ENCODE measurements at regions not wholly inside any gene's neighbourhood (a gene's known extent, or its start where the extent isn't known, plus 50 kb on each side); places are given as distances from the start of the nearest gene placed in this dataset.

- no peak overlapping the region for H3K4me3 ChIP-seq (ENCODE audit: low read depth in 1 of 2, low read length in 2 of 2)
- H3K4me1 ChIP-seq (ENCODE audit: control insufficient read depth in 1 of 2, insufficient read depth in 2 of 2, low read length in 2 of 2) = no peaks in the 10 kb centered on the region
- no peak overlapping the region for H3K9ac ChIP-seq (ENCODE audit: low read depth in 1 of 2, low read length in 2 of 2)
- H3K27ac ChIP-seq (ENCODE audit: low read depth, low read length) = no peak overlapping the region
- no peaks in the 10 kb centered on the region for H3K27me3 ChIP-seq (ENCODE audit: control insufficient read depth in 1 of 2, insufficient read depth in 2 of 2, low read length in 2 of 2)
- no peaks in the 10 kb centered on the region for H3K36me3 ChIP-seq (ENCODE audit: control insufficient read depth in 1 of 2, insufficient read depth in 2 of 2, low read length in 2 of 2)
- H3K9me3 ChIP-seq (ENCODE audit: control insufficient read depth in 1 of 2, low read length in 2 of 2) = no peaks in the 10 kb centered on the region
Measured at GRCh38 chr15:94602754-94603470, 371.6 kb downstream of the MCTP2 start.

- Histone ChIP-seq H3K4me1 (ENCODE audit: control insufficient read depth in 1 of 2, insufficient read depth in 2 of 2, low read length in 2 of 2) (no peaks in the 10 kb centered on the region), H3K27me3 (ENCODE audit: control insufficient read depth in 1 of 2, insufficient read depth in 2 of 2, low read length in 2 of 2) (no peaks in the 10 kb centered on the region), H3K9ac (ENCODE audit: low read depth in 1 of 2, low read length in 2 of 2) (no peak overlapping the region), H3K9me3 (ENCODE audit: control insufficient read depth in 1 of 2, low read length in 2 of 2) (no peaks in the 10 kb centered on the region), H3K27ac (ENCODE audit: low read depth, low read length) (no peak overlapping the region), H3K4me3 (ENCODE audit: low read depth in 1 of 2, low read length in 2 of 2) (no peak overlapping the region), H3K36me3 (ENCODE audit: control insufficient read depth in 1 of 2, insufficient read depth in 2 of 2, low read length in 2 of 2) (no peaks in the 10 kb centered on the region)
Measured at GRCh38 chr15:94606286-94606685, 374.9 kb downstream of the MCTP2 start.

- Histone ChIP-seq H3K36me3 (ENCODE audit: control insufficient read depth in 1 of 2, insufficient read depth in 2 of 2, low read length in 2 of 2) (no peaks in the 10 kb centered on the region), H3K9ac (ENCODE audit: low read depth in 1 of 2, low read length in 2 of 2) (no peak overlapping the region), H3K4me3 (ENCODE audit: low read depth in 1 of 2, low read length in 2 of 2) (no peak overlapping the region), H3K27ac (ENCODE audit: low read depth, low read length) (no peak overlapping the region), H3K27me3 (ENCODE audit: control insufficient read depth in 1 of 2, insufficient read depth in 2 of 2, low read length in 2 of 2) (no peaks in the 10 kb centered on the region), H3K4me1 (ENCODE audit: control insufficient read depth in 1 of 2, insufficient read depth in 2 of 2, low read length in 2 of 2) (no peaks in the 10 kb centered on the region), H3K9me3 (ENCODE audit: control insufficient read depth in 1 of 2, low read length in 2 of 2) (no peaks in the 10 kb centered on the region)
Measured at GRCh38 chr15:94607176-94607654, 375.9 kb downstream of the MCTP2 start.

GRCh38 chr15:94610069-94610468 lies 378.7 kb downstream of the MCTP2 start:
- Histone ChIP-seq H3K27me3 (ENCODE audit: control insufficient read depth in 1 of 2, insufficient read depth in 2 of 2, low read length in 2 of 2) (no peaks in the 10 kb centered on the region), H3K9me3 (ENCODE audit: control insufficient read depth in 1 of 2, low read length in 2 of 2) (no peaks in the 10 kb centered on the region), H3K9ac (ENCODE audit: low read depth in 1 of 2, low read length in 2 of 2) (no peak overlapping the region), H3K36me3 (ENCODE audit: control insufficient read depth in 1 of 2, insufficient read depth in 2 of 2, low read length in 2 of 2) (no peaks in the 10 kb centered on the region), H3K27ac (ENCODE audit: low read depth, low read length) (no peak overlapping the region), H3K4me3 (ENCODE audit: low read depth in 1 of 2, low read length in 2 of 2) (no peak overlapping the region), H3K4me1 (ENCODE audit: control insufficient read depth in 1 of 2, insufficient read depth in 2 of 2, low read length in 2 of 2) (no peaks in the 10 kb centered on the region)

- Histone ChIP-seq H3K27me3 (ENCODE audit: control insufficient read depth in 1 of 2, insufficient read depth in 2 of 2, low read length in 2 of 2) (no peaks in the 10 kb centered on the region), H3K4me1 (ENCODE audit: control insufficient read depth in 1 of 2, insufficient read depth in 2 of 2, low read length in 2 of 2) (no peaks in the 10 kb centered on the region), H3K27ac (ENCODE audit: low read depth, low read length) (no peak overlapping the region), H3K36me3 (ENCODE audit: control insufficient read depth in 1 of 2, insufficient read depth in 2 of 2, low read length in 2 of 2) (no peaks in the 10 kb centered on the region), H3K9ac (ENCODE audit: low read depth in 1 of 2, low read length in 2 of 2) (no peak overlapping the region), H3K4me3 (ENCODE audit: low read depth in 1 of 2, low read length in 2 of 2) (no peak overlapping the region), H3K9me3 (ENCODE audit: control insufficient read depth in 1 of 2, low read length in 2 of 2) (no peaks in the 10 kb centered on the region)
Measured at GRCh38 chr15:94610485-94610884, 379.1 kb downstream of the MCTP2 start.

- no peaks in the 10 kb centered on the region for H3K36me3 ChIP-seq (ENCODE audit: control insufficient read depth in 1 of 2, insufficient read depth in 2 of 2, low read length in 2 of 2)
- no peak overlapping the region for H3K4me3 ChIP-seq (ENCODE audit: low read depth in 1 of 2, low read length in 2 of 2)
- H3K9ac ChIP-seq (ENCODE audit: low read depth in 1 of 2, low read length in 2 of 2) = no peak overlapping the region
- H3K27ac ChIP-seq (ENCODE audit: low read depth, low read length) = no peak overlapping the region
- H3K27me3 ChIP-seq (ENCODE audit: control insufficient read depth in 1 of 2, insufficient read depth in 2 of 2, low read length in 2 of 2) = no peaks in the 10 kb centered on the region
- no peaks in the 10 kb centered on the region for H3K4me1 ChIP-seq (ENCODE audit: control insufficient read depth in 1 of 2, insufficient read depth in 2 of 2, low read length in 2 of 2)
- no peaks in the 10 kb centered on the region for H3K9me3 ChIP-seq (ENCODE audit: control insufficient read depth in 1 of 2, low read length in 2 of 2)
Measured at GRCh38 chr15:94611656-94612055, 380.3 kb downstream of the MCTP2 start.

- Histone ChIP-seq H3K36me3 (ENCODE audit: control insufficient read depth in 1 of 2, insufficient read depth in 2 of 2, low read length in 2 of 2) (no peaks in the 10 kb centered on the region), H3K9ac (ENCODE audit: low read depth in 1 of 2, low read length in 2 of 2) (no peak overlapping the region)
Measured at GRCh38 chr15:94615688-94616087, 384.3 kb downstream of the MCTP2 start.

GRCh38 chr15:94620632-94621031 lies 389.3 kb downstream of the MCTP2 start:
- Histone ChIP-seq H3K4me1 (ENCODE audit: control insufficient read depth in 1 of 2, insufficient read depth in 2 of 2, low read length in 2 of 2) (no peaks in the 10 kb centered on the region), H3K27ac (ENCODE audit: low read depth, low read length) (no peak overlapping the region), H3K27me3 (ENCODE audit: control insufficient read depth in 1 of 2, insufficient read depth in 2 of 2, low read length in 2 of 2) (no peaks in the 10 kb centered on the region), H3K9me3 (ENCODE audit: control insufficient read depth in 1 of 2, low read length in 2 of 2) (no peaks in the 10 kb centered on the region), H3K36me3 (ENCODE audit: control insufficient read depth in 1 of 2, insufficient read depth in 2 of 2, low read length in 2 of 2) (no peaks in the 10 kb centered on the region), H3K9ac (ENCODE audit: low read depth in 1 of 2, low read length in 2 of 2) (no peak overlapping the region), H3K4me3 (ENCODE audit: low read depth in 1 of 2, low read length in 2 of 2) (no peak overlapping the region)

More at GRCh38 chr15:94615688-94616087, 384.3 kb downstream of the MCTP2 start:
- H3K4me1 ChIP-seq (ENCODE audit: control insufficient read depth in 1 of 2, insufficient read depth in 2 of 2, low read length in 2 of 2) = no peaks in the 10 kb centered on the region
- no peak overlapping the region for H3K4me3 ChIP-seq (ENCODE audit: low read depth in 1 of 2, low read length in 2 of 2)
- no peak overlapping the region for H3K27ac ChIP-seq (ENCODE audit: low read depth, low read length)
- no peaks in the 10 kb centered on the region for H3K27me3 ChIP-seq (ENCODE audit: control insufficient read depth in 1 of 2, insufficient read depth in 2 of 2, low read length in 2 of 2)
- H3K9me3 ChIP-seq (ENCODE audit: control insufficient read depth in 1 of 2, low read length in 2 of 2) = no peaks in the 10 kb centered on the region

- Histone ChIP-seq H3K4me3 (ENCODE audit: low read depth in 1 of 2, low read length in 2 of 2) (no peak overlapping the region), H3K27me3 (ENCODE audit: control insufficient read depth in 1 of 2, insufficient read depth in 2 of 2, low read length in 2 of 2) (no peaks in the 10 kb centered on the region), H3K4me1 (ENCODE audit: control insufficient read depth in 1 of 2, insufficient read depth in 2 of 2, low read length in 2 of 2) (no peaks in the 10 kb centered on the region), H3K9ac (ENCODE audit: low read depth in 1 of 2, low read length in 2 of 2) (no peak overlapping the region), H3K27ac (ENCODE audit: low read depth, low read length) (no peak overlapping the region), H3K36me3 (ENCODE audit: control insufficient read depth in 1 of 2, insufficient read depth in 2 of 2, low read length in 2 of 2) (no peaks in the 10 kb centered on the region), H3K9me3 (ENCODE audit: control insufficient read depth in 1 of 2, low read length in 2 of 2) (no peaks in the 10 kb centered on the region)
Measured at GRCh38 chr15:94621736-94622135, 390.4 kb downstream of the MCTP2 start.

- Histone ChIP-seq H3K9ac (ENCODE audit: low read depth in 1 of 2, low read length in 2 of 2) (no peak overlapping the region), H3K4me1 (ENCODE audit: control insufficient read depth in 1 of 2, insufficient read depth in 2 of 2, low read length in 2 of 2) (no peaks in the 10 kb centered on the region), H3K36me3 (ENCODE audit: control insufficient read depth in 1 of 2, insufficient read depth in 2 of 2, low read length in 2 of 2) (no peaks in the 10 kb centered on the region), H3K27me3 (ENCODE audit: control insufficient read depth in 1 of 2, insufficient read depth in 2 of 2, low read length in 2 of 2) (no peaks in the 10 kb centered on the region), H3K9me3 (ENCODE audit: control insufficient read depth in 1 of 2, low read length in 2 of 2) (no peaks in the 10 kb centered on the region), H3K4me3 (ENCODE audit: low read depth in 1 of 2, low read length in 2 of 2) (no peak overlapping the region), H3K27ac (ENCODE audit: low read depth, low read length) (no peak overlapping the region)
Measured at GRCh38 chr15:94626949-94627348, 395.6 kb downstream of the MCTP2 start.

Data from duodenal mucosa (tissue), 2 donors.